ENCODE measurements at regions not wholly inside any gene's neighbourhood (a gene's known extent, or its start where the extent isn't known, plus 50 kb on each side); places are given as distances from the start of the nearest gene placed in this dataset.

- intact Hi-C loops (cut with DNase I) = no loop called here
- 50% methylated on average over 5 of the region's 5 CpGs for WGBS
- Histone ChIP-seq H3K27ac (no peak overlapping the region), H3K4me3 (no peak overlapping the region), H3K36me3 (no peaks in the 10 kb centered on the region), H3K4me1 (replicated peaks) (no peaks in the 10 kb centered on the region), H3K27me3 (replicated peaks; ENCODE audit: insufficient read depth) (no peaks in the 10 kb centered on the region), H3K9me3 (no peaks in the 10 kb centered on the region)
- TF ChIP-seq POLR2A (IDR thresholded peaks at IDR 0.05) (no peak), CTCF (IDR thresholded peaks at IDR 0.05) (no peak), POLR2AphosphoS5 (IDR thresholded peaks at IDR 0.05) (no peak)
- no peak for DNase-seq (ENCODE audit: low spot score)
Observed at GRCh38 chr6:54011277-54011648, 100.0 kb upstream of the MLIP start.

- Histone ChIP-seq H3K9me3 (no peaks in the 10 kb centered on the region), H3K4me1 (replicated peaks) (no peaks in the 10 kb centered on the region), H3K36me3 (no peaks in the 10 kb centered on the region), H3K27me3 (replicated peaks; ENCODE audit: insufficient read depth) (no peaks in the 10 kb centered on the region), H3K27ac (no peak overlapping the region), H3K4me3 (no peak overlapping the region)
- TF ChIP-seq POLR2A (IDR thresholded peaks at IDR 0.05) (no peak), POLR2AphosphoS5 (IDR thresholded peaks at IDR 0.05) (no peak), CTCF (IDR thresholded peaks at IDR 0.05) (no peak)
- no peak for DNase-seq (ENCODE audit: low spot score)
- intact Hi-C loops (cut with DNase I) = no loop called here
Observed at GRCh38 chr6:54013966-54014365, 97.3 kb upstream of the MLIP start.

- no peaks in the 10 kb centered on the region for H3K36me3 ChIP-seq
- intact Hi-C loops (cut with DNase I) = no loop called here
- no peak for DNase-seq (ENCODE audit: low spot score)
- no peak overlapping the region for H3K4me3 ChIP-seq
- H3K27ac ChIP-seq = no peak overlapping the region
- H3K4me1 ChIP-seq (replicated peaks) = no peaks in the 10 kb centered on the region
- H3K27me3 ChIP-seq (replicated peaks; ENCODE audit: insufficient read depth) = no peaks in the 10 kb centered on the region
- 83% methylated on average over 8 of the region's 8 CpGs for WGBS
- TF ChIP-seq POLR2A (IDR thresholded peaks at IDR 0.05) = no peak
- TF ChIP-seq CTCF (IDR thresholded peaks at IDR 0.05) = no peak
- TF ChIP-seq POLR2AphosphoS5 (IDR thresholded peaks at IDR 0.05) = no peak
- H3K9me3 ChIP-seq = no peaks in the 10 kb centered on the region
Observed at GRCh38 chr6:54014440-54014839, 96.8 kb upstream of the MLIP start.

- 61% methylated on average over 2 of the region's 2 CpGs for WGBS
- no peak overlapping the region for H3K4me3 ChIP-seq
- no peak for TF ChIP-seq POLR2AphosphoS5 (IDR thresholded peaks at IDR 0.05)
- no peak for TF ChIP-seq CTCF (IDR thresholded peaks at IDR 0.05)
- no peak for TF ChIP-seq POLR2A (IDR thresholded peaks at IDR 0.05)
- no peak overlapping the region for H3K27ac ChIP-seq
- H3K9me3 ChIP-seq = no peaks in the 10 kb centered on the region
- H3K27me3 ChIP-seq (replicated peaks; ENCODE audit: insufficient read depth) = no peaks in the 10 kb centered on the region
- H3K36me3 ChIP-seq = no peaks in the 10 kb centered on the region
- no peaks in the 10 kb centered on the region for H3K4me1 ChIP-seq (replicated peaks)
- intact Hi-C loops (cut with DNase I) = no loop called here
- DNase-seq (ENCODE audit: low spot score) = no peak
Observed at GRCh38 chr6:54017877-54018276, 93.4 kb upstream of the MLIP start.

GRCh38 chr6:54018722-54019121 is 92.5 kb upstream of the MLIP start:
- 79% methylated on average over 5 of the region's 5 CpGs for WGBS
- intact Hi-C loops (cut with DNase I) = no loop called here
- H3K27me3 ChIP-seq (replicated peaks; ENCODE audit: insufficient read depth) = no peaks in the 10 kb centered on the region

More at GRCh38 chr6:54018722-54019121, 92.5 kb upstream of the MLIP start:
- Histone ChIP-seq H3K4me3 (no peak overlapping the region), H3K4me1 (replicated peaks) (no peaks in the 10 kb centered on the region), H3K9me3 (no peaks in the 10 kb centered on the region), H3K36me3 (no peaks in the 10 kb centered on the region), H3K27ac (no peak overlapping the region)
- TF ChIP-seq POLR2A (IDR thresholded peaks at IDR 0.05) = no peak
- no peak for TF ChIP-seq CTCF (IDR thresholded peaks at IDR 0.05)
- TF ChIP-seq POLR2AphosphoS5 (IDR thresholded peaks at IDR 0.05) = no peak
- no peak for DNase-seq (ENCODE audit: low spot score)

Data from prostate gland (tissue), 2 donors.